Hepatocyte (in vitro differentiated cells): ENCODE measurements at regions not wholly inside any gene's neighbourhood (a gene's known extent, or its start where the extent isn't known, plus 50 kb on each side); places are given as distances from the start of the nearest gene placed in this dataset.

ENCODE experiments used
- CTCF ChIP-seq: fragments of 200-600 bp; sonication (generic); IDR thresholded peaks from 2 replicates; pipeline ENCODE4 v1.5.1; 2016; ENCODE audit warnings: antibody characterized with exemption, mild to moderate bottlenecking; ENCODE audit not compliant: poor library complexity
- EZH2 ChIP-seq: fragments of 200-600 bp; sonication (generic); IDR thresholded peaks from 2 replicates; pipeline ENCODE4 v1.6.1; 2016; ENCODE audit warnings: antibody characterized with exemption, mild to moderate bottlenecking, borderline replicate concordance
- EZH2phosphoT487 ChIP-seq: fragments of 200-600 bp; sonication (generic); IDR thresholded peaks from one replicate; pipeline ENCODE4 v1.6.1; 2018; ENCODE audit warnings: antibody characterized with exemption, mild to moderate bottlenecking, low read depth, moderate library complexity; ENCODE audit not compliant: unreplicated experiment, severe bottlenecking

GRCh38 chr6:100230953-100231316, 233.8 kb downstream of the SIM1 start:
- TF ChIP-seq CTCF (no peak), EZH2 (no peak), EZH2phosphoT487 (no peak)
